Epithelial cell of esophagus (primary cell): ENCODE measurements at regions not wholly inside any gene's neighbourhood (a gene's known extent, or its start where the extent isn't known, plus 50 kb on each side); places are given as distances from the start of the nearest gene placed in this dataset.
"Not testable (repeated sequence)": the region's sequence is repeated elsewhere in the genome, so short reads cannot be mapped to it uniquely, and the experiment has no call there.

Experiments
- DNase-seq: peaks from one replicate; pipeline ENCODE4 v3.0.0; 2010; ENCODE audit warnings: low read depth
- H3K4me3 ChIP-seq: 2 replicates; pipeline ENCODE4 v1.5.1; 2011; ENCODE audit warnings: mild to moderate bottlenecking, low read length, control low read depth
- CTCF ChIP-seq: IDR thresholded peaks from 2 replicates; pipeline ENCODE4 v1.5.1; 2011; ENCODE audit warnings: low read depth, mild to moderate bottlenecking, low read length, control low read depth, inconsistent platforms; ENCODE audit not compliant: insufficient read depth; ENCODE audit errors: missing control alignments

- TF ChIP-seq CTCF = no peak
- H3K4me3 ChIP-seq = no peak overlapping the region
Observed at GRCh38 chr4:170687751-170688150, 598.0 kb upstream of the AADAT start.

GRCh38 chr4:170685701-170686100 lies 595.9 kb upstream of the AADAT start:
- H3K4me3 ChIP-seq = not testable (repeated sequence)

More at GRCh38 chr4:170687751-170688150, 598.0 kb upstream of the AADAT start:
- DNase-seq = no peak

GRCh38 chr4:170682558-170683294 lies 593.0 kb upstream of the AADAT start:
- DNase-seq = no peak
- no peak for TF ChIP-seq CTCF
- no peak overlapping the region for H3K4me3 ChIP-seq

More at GRCh38 chr4:170685701-170686100, 595.9 kb upstream of the AADAT start:
- DNase-seq = not testable (repeated sequence)

- not testable (repeated sequence) for DNase-seq, H3K4me3 ChIP-seq
Observed at GRCh38 chr4:170682087-170682486, 592.3 kb upstream of the AADAT start.

GRCh38 chr4:170675568-170676262 lies 586.0 kb upstream of the AADAT start:
- H3K4me3 ChIP-seq = no peak overlapping the region
- no peak for TF ChIP-seq CTCF
- peak; percentile 28 for DNase-seq

GRCh38 chr4:170674176-170674575 lies 584.4 kb upstream of the AADAT start:
- DNase-seq = peak; percentile 14
- no peak overlapping the region for H3K4me3 ChIP-seq
- TF ChIP-seq CTCF = no peak

- TF ChIP-seq CTCF = no peak
- H3K4me3 ChIP-seq = no peak overlapping the region
- peak; percentile 45 for DNase-seq
Observed at GRCh38 chr4:170672381-170672965, 582.7 kb upstream of the AADAT start.
